Left ventricle myocardium inferior (tissue), 1 donor: ENCODE measurements at regions not wholly inside any gene's neighbourhood (a gene's known extent, or its start where the extent isn't known, plus 50 kb on each side); places are given as distances from the start of the nearest gene placed in this dataset.

ENCODE experiments used
- DNase-seq: peaks from one replicate; pipeline ENCODE4 v3.0.0-alpha.2; 2020
- H3K27ac ChIP-seq: fragments of 200-600 bp; replicated peaks from 2 replicates; pipeline ENCODE4 v1.8.0; 2021
- H3K27me3 ChIP-seq: fragments of 200-600 bp; 2 replicates; pipeline ENCODE4 v1.8.0; 2021; ENCODE audit warnings: low read depth
- H3K36me3 ChIP-seq: fragments of 200-600 bp; 2 replicates; pipeline ENCODE4 v1.8.0; 2021
- H3K4me1 ChIP-seq: fragments of 200-600 bp; 2 replicates; pipeline ENCODE4 v1.8.0; 2021
- H3K4me3 ChIP-seq: fragments of 200-600 bp; 2 replicates; pipeline ENCODE4 v1.8.0; 2021; ENCODE audit warnings: mild to moderate bottlenecking, moderate library complexity
- H3K9me3 ChIP-seq: fragments of 200-600 bp; replicated peaks from 2 replicates; pipeline ENCODE4 v1.8.0; 2021
- intact Hi-C: fragments of 100-400 bp; cut with micrococcal nuclease; formaldehyde crosslinking; loops from one replicate; pipeline ENCODE4 v1.11.0; 2022
- TF ChIP-seq, protein P1 (sequence below): fragments of 200-600 bp; IDR thresholded peaks from 2 replicates; pipeline ENCODE4 v1.8.0; 2021; ENCODE audit warnings: antibody characterized with exemption, mild to moderate bottlenecking, borderline replicate concordance
- donor health status: DM: no; HTN: yes; CAD: no; lungs with severe emphysema.

DNA sequence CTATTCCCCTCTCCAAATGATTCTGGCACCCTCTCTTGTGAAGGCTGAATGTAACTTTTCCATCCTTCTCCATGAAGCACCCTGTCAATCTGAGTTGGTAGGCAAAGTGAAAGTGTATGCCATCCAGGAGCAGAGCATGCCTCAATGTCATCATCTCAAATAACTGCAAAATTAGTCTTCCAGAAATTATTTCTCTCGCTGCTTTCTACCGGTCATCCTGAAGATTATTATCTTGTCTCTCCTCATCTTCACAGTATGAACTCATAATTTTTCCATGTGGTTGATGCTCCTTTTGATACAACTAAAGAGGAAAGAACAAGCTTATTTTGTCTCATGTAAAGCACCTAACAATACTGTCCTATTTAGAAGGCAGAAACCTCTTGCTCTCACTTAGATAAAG is 285.5 kb upstream of the PCDH7 start:
- H3K4me3 ChIP-seq = no peak overlapping the region
- intact Hi-C loops = no loop called here
- no peak overlapping the region for H3K27ac ChIP-seq
- H3K36me3 ChIP-seq = no peaks in the 10 kb centered on the region
- no peak for DNase-seq
- H3K4me1 ChIP-seq = no peaks in the 10 kb centered on the region
- no peaks in the 10 kb centered on the region for H3K9me3 ChIP-seq
- TF ChIP-seq, protein P1, sequence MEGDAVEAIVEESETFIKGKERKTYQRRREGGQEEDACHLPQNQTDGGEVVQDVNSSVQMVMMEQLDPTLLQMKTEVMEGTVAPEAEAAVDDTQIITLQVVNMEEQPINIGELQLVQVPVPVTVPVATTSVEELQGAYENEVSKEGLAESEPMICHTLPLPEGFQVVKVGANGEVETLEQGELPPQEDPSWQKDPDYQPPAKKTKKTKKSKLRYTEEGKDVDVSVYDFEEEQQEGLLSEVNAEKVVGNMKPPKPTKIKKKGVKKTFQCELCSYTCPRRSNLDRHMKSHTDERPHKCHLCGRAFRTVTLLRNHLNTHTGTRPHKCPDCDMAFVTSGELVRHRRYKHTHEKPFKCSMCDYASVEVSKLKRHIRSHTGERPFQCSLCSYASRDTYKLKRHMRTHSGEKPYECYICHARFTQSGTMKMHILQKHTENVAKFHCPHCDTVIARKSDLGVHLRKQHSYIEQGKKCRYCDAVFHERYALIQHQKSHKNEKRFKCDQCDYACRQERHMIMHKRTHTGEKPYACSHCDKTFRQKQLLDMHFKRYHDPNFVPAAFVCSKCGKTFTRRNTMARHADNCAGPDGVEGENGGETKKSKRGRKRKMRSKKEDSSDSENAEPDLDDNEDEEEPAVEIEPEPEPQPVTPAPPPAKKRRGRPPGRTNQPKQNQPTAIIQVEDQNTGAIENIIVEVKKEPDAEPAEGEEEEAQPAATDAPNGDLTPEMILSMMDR = no peak
- no peaks in the 10 kb centered on the region for H3K27me3 ChIP-seq

DNA sequence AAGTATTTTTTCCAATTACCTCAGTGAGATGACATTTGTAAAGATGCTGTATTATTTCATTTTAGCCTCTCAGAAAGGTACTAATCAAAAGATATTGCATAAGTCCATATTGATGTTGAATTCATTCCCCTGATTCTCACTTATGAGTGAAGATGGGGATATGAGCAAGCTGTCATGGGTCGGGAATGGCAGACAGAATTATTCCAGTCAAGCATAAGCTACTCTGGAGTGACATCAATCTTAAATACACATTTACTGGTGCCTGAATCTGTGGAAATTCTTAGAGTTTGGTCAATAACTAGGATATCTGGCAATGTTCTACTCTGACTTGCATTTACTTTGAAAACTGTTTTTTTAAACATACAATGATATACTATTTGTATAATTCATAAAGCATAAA is 283.8 kb upstream of the PCDH7 start:
- no peaks in the 10 kb centered on the region for H3K9me3 ChIP-seq
- no peaks in the 10 kb centered on the region for H3K36me3 ChIP-seq
- TF ChIP-seq, protein P1 = no peak
- no peaks in the 10 kb centered on the region for H3K27me3 ChIP-seq
- DNase-seq = no peak
- H3K27ac ChIP-seq = no peak overlapping the region
- no peak overlapping the region for H3K4me3 ChIP-seq
- intact Hi-C loops = no loop called here
- H3K4me1 ChIP-seq = no peaks in the 10 kb centered on the region

DNA sequence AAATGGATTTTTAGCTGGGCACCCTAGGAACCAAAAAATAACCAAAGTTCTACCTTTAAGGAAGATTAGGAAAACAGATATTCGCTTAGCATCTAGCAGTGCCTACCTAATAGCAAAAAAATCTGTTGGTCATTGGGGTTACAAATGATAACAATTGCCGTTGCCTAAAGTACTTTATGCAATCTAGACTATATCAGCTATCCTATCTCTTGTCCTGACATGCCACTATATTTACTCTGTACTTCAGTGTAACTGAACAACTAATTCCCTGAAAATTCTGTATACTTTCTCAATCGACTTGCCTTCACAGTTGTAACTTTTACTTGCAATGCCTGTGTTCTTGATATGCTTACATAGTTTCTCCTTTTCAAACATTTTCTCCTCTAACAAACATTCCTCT is 282.9 kb upstream of the PCDH7 start:
- Histone ChIP-seq H3K4me1 (no peaks in the 10 kb centered on the region), H3K9me3 (no peaks in the 10 kb centered on the region), H3K36me3 (no peaks in the 10 kb centered on the region), H3K27ac (no peak overlapping the region), H3K4me3 (no peak overlapping the region), H3K27me3 (no peaks in the 10 kb centered on the region)
- TF ChIP-seq, protein P1 = no peak
- intact Hi-C loops = no loop called here
- DNase-seq = no peak

DNA sequence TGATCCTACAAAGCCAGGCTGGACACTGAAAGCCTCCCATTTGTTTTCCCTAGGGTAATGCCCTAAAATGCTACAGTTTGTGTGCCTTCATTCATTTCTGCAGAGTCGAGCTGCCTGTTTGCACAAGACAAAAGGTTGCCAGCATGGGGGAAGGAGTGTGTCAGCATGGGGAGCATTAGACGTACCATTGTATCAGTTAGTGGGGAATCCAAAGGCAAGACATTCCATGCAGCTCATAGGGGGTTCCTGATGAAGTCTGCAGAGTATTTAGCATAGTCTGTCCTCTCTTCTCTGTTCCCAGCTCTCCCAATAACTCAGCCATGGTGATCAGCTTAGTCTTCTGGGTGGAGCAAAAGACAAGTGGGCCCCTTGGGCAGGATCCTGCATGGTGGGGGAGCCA is 276.9 kb upstream of the PCDH7 start:
- no peak for DNase-seq
- TF ChIP-seq, protein P1 = no peak

GRCh38 chr4:30450474-30450873 is 269.7 kb upstream of the PCDH7 start:
- peaks cover 3% of the 10 kb centered on the region for H3K9me3 ChIP-seq
- intact Hi-C loops = no loop called here
- TF ChIP-seq, protein P1 = no peak
- no peak overlapping the region for H3K27ac ChIP-seq
- H3K4me3 ChIP-seq = no peak overlapping the region
- no peaks in the 10 kb centered on the region for H3K4me1 ChIP-seq
- H3K27me3 ChIP-seq = no peaks in the 10 kb centered on the region
- no peaks in the 10 kb centered on the region for H3K36me3 ChIP-seq
- no peak for DNase-seq

More for the DNA sequence above, 276.9 kb upstream of the PCDH7 start:
- no peaks in the 10 kb centered on the region for H3K36me3 ChIP-seq
- H3K9me3 ChIP-seq = no peaks in the 10 kb centered on the region
- H3K4me3 ChIP-seq = no peak overlapping the region
- H3K27ac ChIP-seq = no peak overlapping the region
- intact Hi-C loops = no loop called here
- no peaks in the 10 kb centered on the region for H3K27me3 ChIP-seq
- no peaks in the 10 kb centered on the region for H3K4me1 ChIP-seq

DNA sequence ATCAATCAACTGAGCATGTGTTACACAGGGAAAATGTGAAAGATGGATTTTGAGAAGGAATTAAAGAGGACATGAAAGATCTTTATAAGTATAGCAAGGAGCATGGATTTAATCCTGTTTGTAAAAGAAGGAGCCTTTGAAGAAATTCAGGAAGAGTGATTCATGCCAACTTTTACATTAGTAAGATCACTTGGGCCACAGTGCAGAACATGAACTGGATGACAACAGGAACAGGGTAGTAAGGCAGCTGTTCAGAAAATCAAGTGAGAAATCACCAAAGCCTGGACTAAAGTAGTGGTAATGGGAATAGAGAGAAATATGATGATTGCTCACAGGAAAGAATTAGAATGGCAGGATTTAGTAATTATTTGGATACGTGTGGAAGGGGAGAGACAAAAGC is 265.7 kb upstream of the PCDH7 start:
- DNase-seq = no peak
- Histone ChIP-seq H3K27ac (no peak overlapping the region), H3K36me3 (no peaks in the 10 kb centered on the region), H3K27me3 (no peaks in the 10 kb centered on the region), H3K4me1 (no peaks in the 10 kb centered on the region), H3K4me3 (no peak overlapping the region), H3K9me3 (peaks cover 6% of the 10 kb centered on the region)
- intact Hi-C loops = no loop called here
- TF ChIP-seq, protein P1 = no peak
